H1 (cell line): ENCODE measurements at regions not wholly inside any gene's neighbourhood (a gene's known extent, or its start where the extent isn't known, plus 50 kb on each side); places are given as distances from the start of the nearest gene placed in this dataset.

Experiments
- BRCA1 ChIP-seq: IDR thresholded peaks from 2 replicates; pipeline ENCODE4 v1.6.1; 2012; ENCODE audit warnings: low read depth, low read length, improper control_type of control experiment
- CHD2 ChIP-seq: IDR thresholded peaks from 2 replicates; pipeline ENCODE4 v1.6.1; 2012; ENCODE audit warnings: low read length, improper control_type of control experiment
- FOSL1 ChIP-seq: IDR thresholded peaks from 2 replicates; pipeline ENCODE4 v1.6.1; 2011; ENCODE audit warnings: mild to moderate bottlenecking, low read depth, low read length, moderate library complexity; ENCODE audit not compliant: insufficient read depth
- GTF2F1 ChIP-seq: IDR thresholded peaks from 2 replicates; pipeline ENCODE4 v1.6.1; 2012; ENCODE audit warnings: low read depth, low read length, improper control_type of control experiment, borderline replicate concordance
- RXRA ChIP-seq: IDR thresholded peaks from 2 replicates; pipeline ENCODE4 v1.6.1; 2011; ENCODE audit warnings: low read depth, mild to moderate bottlenecking, low read length, moderate library complexity; ENCODE audit not compliant: insufficient read depth
- SIRT6 ChIP-seq: IDR thresholded peaks from one replicate; pipeline ENCODE4 v1.7.1; 2012; ENCODE audit warnings: low read length, inconsistent platforms
- SP2 ChIP-seq: IDR thresholded peaks from 2 replicates; pipeline ENCODE4 v1.6.1; 2012; ENCODE audit warnings: mild to moderate bottlenecking, low read length, inconsistent platforms
- TAF7 ChIP-seq: optimal IDR thresholded peaks from 2 replicates; pipeline ENCODE3; 2011; ENCODE audit warnings: low read depth, mild to moderate bottlenecking, inconsistent platforms, low read length, moderate library complexity, borderline replicate concordance

DNA sequence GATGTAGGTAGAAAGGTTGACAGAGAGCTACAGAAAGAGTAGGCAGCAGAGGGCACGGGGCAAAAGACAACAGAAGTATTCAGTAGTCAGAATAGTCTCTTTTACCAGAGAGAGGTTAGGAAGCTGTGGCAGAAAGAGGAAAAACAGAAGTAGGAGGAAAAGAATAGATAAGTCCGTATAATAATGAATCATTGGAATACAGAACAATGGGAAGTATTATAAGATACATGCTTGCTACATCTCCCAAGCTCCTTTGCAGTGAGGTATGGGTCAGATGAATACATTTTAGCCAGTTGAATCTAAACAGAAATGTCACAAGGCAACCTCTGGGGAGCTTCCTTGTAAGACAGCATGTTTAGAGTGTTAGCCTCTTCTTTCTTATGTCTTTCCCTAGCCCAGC, 570.5 kb upstream of the CITED2 start (continued):
- TF ChIP-seq TAF7 = no peak
- no peak for TF ChIP-seq SP2
- TF ChIP-seq CHD2 = no peak
- no peak for TF ChIP-seq RXRA
- no peak for TF ChIP-seq FOSL1
- no peak for TF ChIP-seq GTF2F1
- TF ChIP-seq BRCA1 = no peak
- no peak for TF ChIP-seq SIRT6
